Left kidney (tissue), 1 donor: ENCODE measurements at regions not wholly inside any gene's neighbourhood (a gene's known extent, or its start where the extent isn't known, plus 50 kb on each side); places are given as distances from the start of the nearest gene placed in this dataset.
"Not testable (repeated sequence)": the region's sequence is repeated elsewhere in the genome, so short reads cannot be mapped to it uniquely, and the experiment has no call there.

Source experiments
- DNase-seq: peaks from one replicate; pipeline ENCODE4 v3.0.0-alpha.2; 2013

DNA sequence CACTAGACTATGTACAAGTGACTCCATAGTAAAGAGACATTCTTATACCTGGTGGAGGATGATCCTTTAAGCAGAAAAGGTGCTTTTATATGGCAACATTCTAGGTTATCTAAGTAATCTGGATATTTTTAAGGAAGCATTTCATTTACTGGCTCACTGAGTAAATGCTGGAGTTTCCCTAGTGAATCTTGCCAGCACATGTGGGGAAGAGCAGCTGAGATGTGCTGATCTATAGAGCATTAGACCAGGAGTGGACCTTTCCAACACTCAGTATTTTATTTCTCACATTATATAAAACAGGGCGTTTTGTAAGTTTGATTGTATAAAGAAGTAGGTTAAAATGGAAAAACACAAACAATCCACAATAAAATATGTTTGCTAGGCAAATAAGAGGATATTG, 478.5 kb downstream of the ATP23 start:
- no peak for DNase-seq

GRCh38 chr12:58420503-58420902, 479.1 kb downstream of the ATP23 start:
- DNase-seq = no peak

DNA sequence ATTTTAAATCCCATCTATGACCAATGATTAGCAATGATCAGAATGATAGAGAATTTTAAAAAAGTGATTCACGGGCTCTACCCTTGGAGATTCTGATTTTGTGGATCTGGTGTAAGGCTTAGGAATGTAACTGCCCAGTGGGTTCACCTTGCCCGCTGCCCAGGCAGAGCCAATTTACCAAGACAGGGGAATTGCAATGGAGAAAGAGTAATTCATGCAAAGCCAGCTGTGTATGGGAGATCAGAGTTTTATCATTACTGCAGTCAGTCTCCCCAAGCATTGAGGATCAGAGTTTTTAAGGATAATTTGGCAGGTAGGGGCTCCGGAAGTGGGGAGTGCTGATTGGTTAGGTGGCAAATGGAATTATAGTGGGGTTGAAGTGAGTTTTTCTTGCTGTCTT, 480.6 kb downstream of the ATP23 start:
- DNase-seq = no peak

DNA sequence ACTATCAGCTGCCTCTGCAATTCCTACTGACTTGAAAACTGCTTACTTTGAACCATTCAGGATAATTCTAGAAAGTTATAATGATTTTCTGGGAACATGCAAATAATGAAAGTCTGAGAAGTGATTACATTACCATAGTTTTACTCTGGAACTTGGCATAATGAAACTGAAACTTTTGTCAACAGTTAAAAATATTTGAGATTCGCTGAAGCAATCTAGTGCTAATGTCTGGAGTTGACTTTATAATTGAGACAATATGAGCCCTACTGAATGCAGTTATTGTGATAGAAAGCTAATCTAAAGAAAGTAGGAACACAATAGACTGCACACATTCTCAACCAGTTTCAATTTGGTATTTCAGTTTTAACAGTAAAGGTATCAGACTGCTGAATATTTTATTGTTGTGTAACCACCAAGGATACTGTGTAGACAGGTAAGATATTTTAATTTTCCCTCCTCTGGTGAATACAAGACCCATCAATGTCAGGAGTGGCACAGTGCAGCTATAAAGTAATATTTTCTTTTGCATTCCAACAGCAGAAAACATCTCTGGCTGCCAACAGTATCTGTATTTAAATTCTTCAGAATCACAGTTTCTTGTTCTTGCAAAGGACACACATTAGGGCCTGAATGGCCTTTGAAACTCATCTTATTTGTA, 483.5 kb downstream of the ATP23 start:
- DNase-seq = no peak

DNA sequence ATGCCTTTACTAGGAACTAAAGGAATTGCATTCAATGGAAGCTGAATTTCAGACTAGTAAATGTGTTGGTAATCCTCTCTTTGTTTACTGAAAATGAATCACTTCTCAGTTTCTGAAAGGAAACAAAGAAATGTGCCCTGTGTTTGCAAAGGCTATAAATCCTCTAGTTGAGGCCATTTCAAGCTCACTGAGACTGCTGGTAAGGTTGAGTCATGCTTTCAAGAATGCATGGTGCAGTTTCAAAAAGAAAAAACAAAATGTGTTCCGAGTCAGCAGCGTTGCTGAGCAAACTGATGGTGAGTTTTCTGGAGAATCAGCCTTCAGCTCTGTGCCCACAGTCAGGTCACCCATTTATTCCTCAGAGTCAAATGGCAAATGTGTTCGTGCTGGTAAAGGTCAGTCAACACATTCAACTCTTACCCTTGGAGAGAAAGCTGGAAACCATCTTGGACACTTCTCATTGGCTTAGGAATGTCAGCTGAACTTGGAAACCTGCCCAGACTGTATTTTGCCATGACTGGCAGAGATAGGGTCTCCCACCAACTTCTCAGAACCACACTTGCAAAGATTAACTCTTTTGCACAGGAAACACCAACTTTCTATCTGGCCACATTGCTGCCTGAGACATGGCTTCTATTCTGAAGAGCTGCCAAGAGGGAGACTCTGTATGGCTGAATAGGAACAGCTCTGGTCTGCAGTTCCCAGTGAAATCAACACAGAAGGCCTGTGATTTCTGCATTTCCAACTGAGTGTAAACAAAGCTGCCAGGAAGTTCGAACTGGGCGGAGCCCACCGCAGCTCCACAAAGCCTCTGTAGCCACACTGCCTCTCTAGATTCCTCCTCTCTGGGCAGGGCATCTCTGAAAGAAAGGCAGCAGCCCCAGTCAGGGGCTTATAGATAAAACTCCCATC, 484.4 kb downstream of the ATP23 start:
- no peak for DNase-seq

GRCh38 chr12:58426437-58426836, 485.1 kb downstream of the ATP23 start:
- DNase-seq = not testable (repeated sequence)

- no peak for DNase-seq
These were observed 486.3 kb downstream of the LRIG3 start for GRCh38 chr12:58433959-58434358.

GRCh38 chr12:58434726-58435125, 485.6 kb downstream of the LRIG3 start:
- no peak for DNase-seq

GRCh38 chr12:58435647-58436046, 484.7 kb downstream of the LRIG3 start:
- no peak for DNase-seq

DNA sequence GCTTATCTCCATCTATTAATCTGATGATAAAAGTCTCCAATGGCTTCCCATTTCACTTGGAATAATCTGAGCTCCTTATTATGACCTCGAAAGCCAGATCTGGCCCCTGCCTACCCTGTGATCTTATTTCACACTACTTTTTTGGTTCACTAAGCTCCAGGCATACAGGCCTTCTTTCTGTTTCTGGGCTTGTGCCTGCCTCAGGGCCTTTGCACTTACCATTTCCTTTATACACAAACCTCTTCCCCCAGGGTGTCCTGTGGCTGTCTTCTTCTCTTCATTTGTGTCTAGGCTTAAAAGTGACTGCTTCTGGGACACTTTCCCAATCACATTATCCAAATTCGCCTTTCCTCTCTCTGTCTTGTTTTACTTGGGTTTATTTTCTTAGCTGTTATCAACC, 478.8 kb downstream of the LRIG3 start:
- DNase-seq = no peak

DNA sequence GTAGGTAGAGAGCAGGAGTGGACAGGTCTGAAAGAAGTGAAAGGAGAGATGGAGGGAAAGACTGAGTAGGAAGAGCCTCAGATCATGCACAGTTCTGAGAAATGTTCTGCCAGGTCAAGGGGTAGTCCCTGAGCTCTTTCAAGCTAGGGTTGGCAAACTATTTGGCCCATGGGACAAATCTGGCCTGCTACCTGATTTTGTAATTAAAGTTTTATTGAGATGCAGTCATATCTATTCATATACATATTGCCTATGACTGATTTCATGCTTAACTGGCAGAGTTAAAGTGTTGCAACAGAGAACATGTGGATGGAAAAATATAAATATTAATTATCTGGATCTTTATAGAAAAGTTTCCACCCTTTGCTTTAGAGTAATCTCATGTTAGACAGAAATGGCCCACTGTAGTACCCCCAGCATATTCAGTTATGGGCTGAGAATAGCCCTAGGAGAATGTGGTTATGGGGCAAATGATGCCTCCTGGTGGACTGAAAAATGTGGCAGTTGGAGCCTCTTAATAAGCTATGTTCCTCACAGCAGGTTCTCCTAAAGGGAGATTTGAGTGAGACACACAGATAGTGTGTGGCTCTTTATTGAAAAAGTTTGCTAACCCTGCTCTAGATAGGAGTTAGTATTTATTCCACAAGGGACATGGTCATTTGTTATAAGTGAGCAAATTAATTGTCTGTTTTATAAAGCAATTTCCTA, 476.9 kb downstream of the LRIG3 start:
- DNase-seq = no peak

- no peak for DNase-seq
These were observed 476.3 kb downstream of the LRIG3 start for GRCh38 chr12:58443981-58444371.

DNA sequence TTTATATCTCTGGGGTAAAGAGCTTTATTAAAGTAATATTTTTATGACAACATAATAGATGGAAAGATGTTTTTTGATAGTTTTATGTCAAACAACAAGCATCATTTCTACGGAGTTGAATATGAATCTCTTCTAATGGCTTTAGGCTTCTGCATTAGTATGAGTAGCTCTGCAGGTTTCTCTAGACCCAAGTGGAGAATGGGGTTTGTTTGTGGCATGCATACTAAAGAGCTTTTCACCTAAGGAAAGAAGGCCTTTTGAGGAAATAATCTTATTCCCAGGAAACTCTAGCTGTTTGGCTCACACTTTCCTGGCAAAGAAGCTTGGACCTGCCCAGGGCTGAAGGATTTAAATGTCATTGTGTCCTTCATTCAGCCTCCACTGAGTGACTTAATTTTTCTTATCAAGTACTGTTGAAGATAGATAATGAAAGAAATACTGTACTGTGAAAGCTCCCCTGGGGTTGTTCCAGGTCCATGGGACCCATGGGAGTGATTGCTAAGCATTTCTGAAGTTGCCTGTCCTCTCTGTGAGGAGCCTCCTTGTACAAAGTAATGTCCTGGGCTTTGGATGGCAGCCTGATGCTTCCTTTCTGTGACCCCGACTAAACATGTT, 469.3 kb downstream of the LRIG3 start:
- no peak for DNase-seq

- DNase-seq = no peak
These were observed 467.8 kb downstream of the LRIG3 start for GRCh38 chr12:58452546-58452945.

DNA sequence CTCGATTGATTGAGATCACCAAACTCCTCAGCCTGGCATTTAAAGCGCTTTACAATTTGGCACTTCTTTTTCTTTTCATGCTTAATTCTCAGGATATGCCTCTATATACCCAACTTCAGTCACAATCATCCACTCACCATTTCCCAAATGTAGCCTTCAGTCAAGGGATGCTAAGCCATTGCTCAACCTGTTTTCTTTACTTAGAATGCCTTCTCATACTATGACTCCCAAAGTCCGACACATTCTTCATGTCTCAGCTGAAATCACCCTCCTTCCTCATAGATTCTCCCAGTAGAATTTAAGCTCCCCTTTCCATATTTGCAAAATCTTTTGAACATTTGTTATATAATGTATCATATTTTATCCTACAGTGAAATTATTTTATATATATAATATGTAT, 467.0 kb downstream of the LRIG3 start:
- DNase-seq = no peak

DNA sequence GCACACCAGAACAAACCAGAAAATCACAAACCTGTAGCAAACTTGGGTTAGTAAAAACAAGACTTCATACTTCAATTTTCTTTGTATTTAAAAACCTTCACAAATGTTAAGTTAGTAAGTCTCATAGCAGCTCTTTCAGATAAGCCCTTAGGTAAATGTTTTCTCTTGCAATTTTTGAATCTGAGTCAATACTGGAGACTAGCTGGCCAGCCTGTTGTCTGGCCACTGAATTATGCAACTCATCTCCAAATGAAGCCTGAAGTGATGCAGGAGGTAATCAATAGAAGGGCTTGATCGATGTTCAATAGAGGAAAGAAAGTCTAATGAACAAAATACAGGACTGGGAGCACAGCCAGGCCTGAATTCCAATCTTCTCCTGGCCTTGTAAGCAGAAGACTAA, 465.2 kb downstream of the LRIG3 start:
- no peak for DNase-seq

DNA sequence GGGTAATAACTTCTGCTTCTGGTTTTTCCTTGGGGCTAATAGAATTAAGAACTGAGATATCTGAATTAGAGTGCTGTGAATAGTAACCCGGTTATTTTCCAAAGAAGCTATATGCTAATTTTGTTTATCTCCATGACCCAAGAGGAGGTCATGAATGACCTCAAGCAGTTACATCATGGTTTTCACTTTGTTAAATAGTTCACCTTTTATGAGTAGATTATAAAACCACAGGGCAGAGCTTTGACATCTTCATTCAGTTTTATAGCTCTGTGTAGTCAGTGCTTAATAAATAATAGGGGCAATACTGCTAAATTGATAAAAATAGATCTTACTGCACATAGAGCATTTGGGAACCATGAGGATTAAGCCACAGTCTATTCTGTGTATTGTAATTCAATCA, 462.2 kb downstream of the LRIG3 start:
- no peak for DNase-seq

DNA sequence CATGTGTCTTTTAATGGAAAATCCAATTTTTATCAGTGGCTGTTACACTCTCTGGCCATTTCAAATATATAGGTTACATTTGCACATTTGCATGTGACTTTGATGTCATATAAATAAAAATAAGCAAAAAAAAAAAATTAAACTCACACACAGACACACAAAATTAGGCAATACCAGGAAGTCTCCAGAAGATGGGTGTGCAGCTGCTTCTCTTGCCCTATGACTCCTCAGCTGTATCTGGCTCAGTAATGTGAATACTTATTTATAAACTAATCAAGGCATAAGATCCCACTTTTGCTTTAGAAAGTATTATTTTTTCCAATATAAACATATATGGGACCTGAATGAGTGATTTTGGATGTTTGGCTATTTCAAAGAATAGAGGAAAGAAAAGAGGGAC, 461.1 kb downstream of the LRIG3 start:
- DNase-seq = no peak

GRCh38 chr12:58463051-58463450, 457.3 kb downstream of the LRIG3 start:
- no peak for DNase-seq

GRCh38 chr12:58465418-58465817, 454.9 kb downstream of the LRIG3 start:
- DNase-seq = no peak

DNA sequence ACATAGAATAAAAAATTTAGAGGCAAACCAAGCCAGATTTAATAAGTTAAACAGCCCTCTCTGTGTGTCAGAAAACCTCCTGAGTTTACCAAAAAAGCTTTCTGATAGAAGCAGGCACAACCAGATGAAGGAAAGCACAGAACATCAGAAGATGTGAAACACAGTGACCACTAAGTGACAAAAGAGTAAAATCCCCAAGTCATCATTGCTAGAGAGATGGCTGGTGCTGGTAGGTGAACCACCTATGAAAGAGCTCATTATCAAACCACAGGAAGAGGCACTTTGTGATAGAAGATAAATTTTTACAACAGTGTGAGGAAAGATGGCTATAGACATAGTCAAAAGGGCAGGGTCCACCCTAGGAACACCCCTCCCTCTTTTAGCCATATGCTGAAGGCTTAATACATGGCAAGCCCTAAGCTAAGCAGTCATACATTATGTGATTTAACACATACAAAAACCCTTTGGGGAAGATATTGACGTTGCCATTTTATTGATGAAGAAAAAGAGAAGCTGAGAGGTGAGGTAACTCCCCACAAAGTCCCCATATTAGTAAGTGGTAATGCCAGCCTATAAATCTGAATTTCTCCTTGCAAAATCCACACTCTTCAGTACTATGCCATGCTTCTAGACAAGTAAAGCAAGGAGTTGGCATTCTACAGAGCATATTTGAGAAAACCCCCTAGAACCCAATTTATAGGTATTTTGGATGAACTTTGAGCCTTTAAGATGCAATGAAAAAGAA, 449.9 kb downstream of the LRIG3 start:
- DNase-seq = no peak

- DNase-seq = no peak
These were observed 440.9 kb downstream of the LRIG3 start for GRCh38 chr12:58479401-58479800.
